Fibroblast of gingiva (primary cell): ENCODE measurements at regions not wholly inside any gene's neighbourhood (a gene's known extent, or its start where the extent isn't known, plus 50 kb on each side); places are given as distances from the start of the nearest gene placed in this dataset.

Experiments
- DNase-seq: peaks from one replicate; pipeline ENCODE4 v3.0.0-alpha.2; 2011; ENCODE audit warnings: low read depth

DNA sequence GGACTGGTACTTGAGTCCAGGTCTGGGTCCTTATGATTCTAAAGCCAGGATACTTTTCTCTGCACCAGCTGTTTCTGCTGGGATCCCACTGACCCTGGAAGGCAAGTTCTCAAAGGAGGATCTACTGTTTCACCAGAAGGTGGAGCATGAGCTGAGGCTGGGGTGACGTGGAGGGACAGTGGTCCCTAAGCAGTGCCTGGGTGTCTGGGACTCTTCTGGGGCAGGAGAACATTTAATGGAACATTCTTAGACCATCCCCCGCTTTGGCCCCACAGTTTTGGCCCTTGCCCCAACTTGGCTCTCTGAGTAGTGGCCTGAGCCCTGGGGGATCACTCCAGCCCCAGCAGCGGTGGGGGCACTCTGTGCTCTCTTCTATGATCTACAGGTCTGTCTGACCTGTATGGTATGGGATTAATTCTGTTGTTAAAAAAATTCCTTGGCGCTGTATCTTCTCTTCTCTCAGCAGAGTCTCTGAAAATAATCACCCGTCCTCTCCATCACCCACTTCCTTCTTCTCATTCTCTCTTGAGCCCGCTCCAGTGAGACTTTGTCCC lies 60.3 kb upstream of the CSF3R start:
- DNase-seq, result no peak

DNA sequence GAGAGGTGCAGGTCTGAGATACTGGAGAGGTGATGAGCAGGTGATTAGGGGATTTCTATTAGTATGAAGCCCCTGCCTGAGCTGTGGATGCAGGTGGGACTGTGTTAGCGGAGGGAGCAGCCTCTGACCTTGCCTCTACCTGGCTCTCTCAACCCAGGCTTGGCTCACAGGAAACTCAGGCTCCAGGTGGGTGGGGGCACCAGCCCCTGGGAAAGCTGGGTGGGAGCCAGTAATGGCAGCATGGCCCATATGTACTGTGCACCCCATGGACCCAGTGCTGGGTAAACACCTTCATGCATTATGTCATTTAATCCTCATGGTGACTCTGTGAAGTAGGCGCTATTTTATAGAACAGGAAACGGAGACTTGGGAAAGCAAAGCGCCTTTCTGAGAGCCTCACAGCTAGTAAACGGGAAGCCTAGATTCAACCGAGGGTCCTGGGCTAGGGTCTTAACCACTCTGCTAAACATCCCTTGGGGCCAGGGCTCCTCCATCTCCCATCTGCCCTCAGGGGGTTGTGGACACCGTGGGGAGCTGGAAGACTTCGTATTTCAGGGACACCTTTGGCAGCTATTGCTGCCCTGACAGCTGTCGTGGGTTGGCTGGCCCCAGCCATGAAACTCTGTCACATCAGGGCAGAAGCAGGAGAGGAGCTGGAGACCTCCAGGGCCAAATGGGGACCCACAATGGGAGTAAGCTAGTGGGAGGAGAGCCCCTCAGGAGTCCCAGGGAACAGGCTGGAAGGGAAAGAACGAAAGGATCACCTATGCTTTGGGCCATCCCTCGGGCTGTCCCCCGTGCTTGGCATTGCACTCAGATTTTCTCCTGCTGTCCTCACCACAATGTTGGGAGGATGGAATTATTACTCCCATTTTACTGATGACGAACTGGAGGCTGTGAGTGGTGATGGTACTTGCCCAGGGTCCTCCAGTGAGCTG lies 59.6 kb upstream of the CSF3R start:
- DNase-seq, result no peak

DNA sequence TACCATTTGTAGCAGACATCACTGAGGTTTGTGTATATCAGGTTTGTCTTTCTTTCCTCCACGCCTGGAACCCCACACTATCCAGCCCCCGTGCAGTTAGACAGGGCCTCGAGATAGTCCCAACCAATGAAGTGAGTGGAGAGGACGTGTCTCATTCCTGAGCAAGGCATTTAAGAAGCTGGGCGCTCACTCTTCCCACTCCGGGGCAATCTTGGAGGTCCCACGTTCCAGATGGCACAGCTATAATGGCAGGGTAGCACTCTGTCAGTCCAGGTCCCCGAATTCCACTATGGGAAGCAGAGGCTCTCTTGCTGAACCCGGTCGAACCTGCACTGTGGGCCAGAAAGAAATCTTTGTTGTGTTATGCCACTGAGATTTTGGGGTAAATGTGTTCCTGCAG lies 57.3 kb upstream of the CSF3R start:
- DNase-seq, result no peak

DNA sequence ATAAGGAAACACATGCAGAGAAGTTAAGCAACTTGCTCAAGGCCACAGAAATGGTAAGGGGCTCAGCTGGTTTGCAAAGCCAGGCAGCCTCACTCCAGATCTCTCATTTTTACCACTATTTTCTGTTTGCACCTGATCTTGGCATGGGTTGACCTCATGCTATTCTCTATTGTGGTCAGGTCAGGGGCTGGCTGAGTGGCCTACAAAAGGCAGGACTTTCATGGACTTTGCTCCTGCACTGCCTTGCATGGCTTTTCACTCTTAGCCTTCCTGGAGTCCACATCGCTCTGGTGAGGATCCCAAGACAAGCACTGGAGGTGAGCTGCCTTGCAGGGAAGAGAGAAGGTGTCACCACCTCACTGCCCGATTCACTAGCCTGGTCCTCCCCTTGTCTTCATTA lies 56.8 kb upstream of the CSF3R start:
- DNase-seq, result no peak

DNA sequence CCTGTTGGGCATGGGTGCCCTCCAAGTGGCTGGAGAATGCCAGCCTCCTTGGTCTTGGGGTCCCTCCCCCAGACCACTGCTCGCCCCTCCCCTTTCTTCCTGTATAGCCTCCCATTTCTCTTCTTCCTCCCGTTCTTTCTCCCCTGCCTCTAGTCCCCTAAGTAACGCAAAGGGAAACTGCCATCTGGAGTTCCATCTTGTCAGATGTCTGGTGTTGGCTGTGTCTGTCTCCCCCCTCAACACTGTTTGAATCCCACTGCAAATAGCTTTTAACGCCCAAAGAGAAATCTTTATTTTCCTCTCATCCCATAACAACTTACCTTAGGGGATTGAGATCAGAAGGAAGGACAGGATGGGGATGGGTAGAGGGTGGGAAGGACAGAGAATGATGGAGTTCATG lies 55.3 kb upstream of the CSF3R start:
- no peak for DNase-seq

DNA sequence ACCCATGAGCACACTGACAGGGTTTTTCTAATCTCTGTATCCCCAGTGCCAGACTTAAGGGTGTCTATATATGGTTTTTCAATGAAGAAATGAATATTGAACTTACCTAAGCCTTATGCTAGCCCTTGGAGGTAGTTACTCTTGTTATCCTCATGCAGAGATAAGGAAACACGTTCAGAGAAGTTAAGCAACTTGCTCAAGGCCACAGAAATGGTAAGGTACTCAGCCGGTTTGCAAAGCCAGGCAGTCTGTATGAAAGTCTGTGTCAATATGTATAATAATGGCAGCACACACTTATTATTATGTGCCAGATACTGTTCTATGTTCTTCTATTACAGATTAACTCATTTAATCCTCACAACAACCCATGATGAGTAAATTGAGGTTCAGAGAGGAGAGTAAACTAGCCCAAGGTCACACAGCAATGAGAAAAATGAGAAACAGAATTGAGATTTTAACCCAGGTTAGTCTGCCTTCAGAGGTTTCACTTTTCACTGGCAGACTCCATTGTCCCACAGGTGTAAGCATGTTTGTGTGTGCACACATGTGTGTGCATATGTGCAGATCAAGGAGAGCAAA lies 54.6 kb upstream of the CSF3R start:
- no peak for DNase-seq

DNA sequence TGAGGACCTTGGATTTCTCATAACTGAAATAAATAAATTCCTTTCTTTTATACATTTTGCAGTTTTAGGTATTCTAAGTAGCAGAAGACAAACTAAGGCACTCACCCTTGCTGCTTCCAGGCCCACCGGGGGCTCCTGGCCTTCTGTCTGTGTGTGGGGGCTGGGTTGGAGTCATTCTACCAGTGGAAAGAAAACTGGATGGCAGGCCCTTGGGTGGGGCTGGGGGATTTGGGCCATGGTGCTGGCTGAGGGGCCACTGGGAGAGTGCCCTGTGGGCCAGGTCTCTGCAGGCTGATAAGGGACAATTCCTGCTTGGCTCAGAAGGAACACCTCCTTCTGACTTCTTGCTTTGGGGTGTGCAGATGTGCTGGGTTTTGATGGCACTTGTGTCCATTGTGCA lies 54.0 kb upstream of the CSF3R start:
- no peak for DNase-seq

DNA sequence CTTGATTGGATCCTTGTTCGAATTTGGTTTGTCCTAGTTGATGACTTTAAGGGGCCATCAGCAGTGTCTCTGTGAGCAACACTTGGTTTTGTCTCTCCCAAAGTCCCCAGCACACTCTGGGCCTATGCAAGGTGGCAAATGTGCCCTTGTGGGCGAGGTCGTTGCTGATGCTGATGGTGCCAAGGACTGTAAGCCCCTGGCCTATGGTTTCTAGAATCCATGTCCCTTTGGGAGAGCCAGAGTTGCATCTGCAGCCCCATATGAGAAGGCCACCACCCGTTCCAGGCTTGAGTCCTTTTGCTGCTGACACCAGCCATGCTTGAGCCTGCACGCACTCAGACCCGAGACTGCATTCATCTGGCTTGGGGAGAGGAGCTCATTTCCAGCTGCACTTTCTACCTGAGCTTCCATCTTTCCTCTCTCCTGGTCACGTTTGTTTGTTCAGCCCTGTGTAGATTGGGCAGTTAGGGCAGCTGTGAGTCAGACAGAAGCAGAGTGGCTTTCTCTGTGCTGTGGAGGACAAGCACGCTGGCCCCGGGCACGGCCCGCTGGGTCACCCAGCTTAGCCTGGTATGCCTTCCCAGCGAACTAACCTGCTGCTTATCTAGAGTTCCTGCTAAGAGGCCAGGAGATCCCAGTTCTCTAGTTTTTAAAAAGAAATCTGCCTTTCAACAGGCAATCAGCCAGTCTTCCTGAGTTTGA lies 52.1 kb upstream of the CSF3R start:
- no peak for DNase-seq

DNA sequence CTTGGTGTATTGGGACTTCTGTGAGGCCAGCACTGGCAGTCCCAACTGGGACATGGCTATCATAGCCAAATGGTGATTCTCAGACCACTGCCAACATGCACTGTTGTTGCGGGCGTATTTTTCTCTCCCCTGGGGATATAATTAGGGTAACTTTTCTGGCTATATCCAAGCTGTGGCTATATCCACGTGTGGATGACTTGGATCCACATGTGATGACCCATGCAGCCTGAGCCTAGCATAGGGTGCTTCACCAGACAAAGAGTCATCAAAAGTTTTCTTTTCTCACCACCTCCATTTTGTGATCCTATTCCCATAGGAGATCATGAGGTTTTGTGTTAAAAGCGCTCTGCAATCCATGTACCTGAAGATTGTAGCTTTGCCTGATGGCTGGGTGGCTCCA lies 51.2 kb upstream of the CSF3R start:
- DNase-seq, result no peak

DNA sequence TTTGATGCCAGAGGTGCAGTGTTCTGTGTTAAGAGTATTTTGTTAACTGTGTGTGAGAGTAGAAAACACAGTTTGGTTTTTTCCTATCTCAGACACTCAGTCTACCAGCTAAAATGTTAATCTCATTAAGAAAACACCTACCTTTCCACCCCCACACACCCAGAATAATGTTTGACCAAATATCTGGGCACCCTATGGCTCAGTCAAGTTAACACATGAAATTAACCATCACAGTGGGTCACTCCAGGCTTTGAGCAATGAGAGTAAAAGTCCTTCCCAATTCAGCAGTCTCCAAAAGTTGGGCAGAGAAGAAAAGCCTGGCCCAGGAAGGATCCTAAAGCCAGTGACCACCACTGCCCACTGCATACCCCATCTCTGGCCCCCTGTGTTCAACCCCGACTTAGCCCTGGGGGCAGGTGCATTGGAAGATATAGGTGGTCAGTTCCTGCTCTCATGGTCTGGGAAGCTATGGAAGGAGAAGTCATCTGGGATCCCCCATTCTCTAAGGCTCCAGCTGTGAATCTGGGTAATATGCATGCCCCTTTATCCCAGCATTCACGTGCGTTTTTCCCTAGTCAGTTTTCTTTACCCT lies 50.2 kb upstream of the CSF3R start:
- no peak for DNase-seq
